SK-N-MC (cell line): ENCODE measurements at regions not wholly inside any gene's neighbourhood (a gene's known extent, or its start where the extent isn't known, plus 50 kb on each side); places are given as distances from the start of the nearest gene placed in this dataset.

Experiments
- EZH2 ChIP-seq: fragments of 200-600 bp; sonication (generic); IDR thresholded peaks from one replicate; pipeline ENCODE4 v1.6.1; 2017; ENCODE audit warnings: antibody characterized with exemption
- POLR2AphosphoS5 ChIP-seq: IDR thresholded peaks from 2 replicates; pipeline ENCODE4 v1.6.1; 2012; ENCODE audit warnings: mild to moderate bottlenecking, low read depth, low read length, borderline replicate concordance

DNA sequence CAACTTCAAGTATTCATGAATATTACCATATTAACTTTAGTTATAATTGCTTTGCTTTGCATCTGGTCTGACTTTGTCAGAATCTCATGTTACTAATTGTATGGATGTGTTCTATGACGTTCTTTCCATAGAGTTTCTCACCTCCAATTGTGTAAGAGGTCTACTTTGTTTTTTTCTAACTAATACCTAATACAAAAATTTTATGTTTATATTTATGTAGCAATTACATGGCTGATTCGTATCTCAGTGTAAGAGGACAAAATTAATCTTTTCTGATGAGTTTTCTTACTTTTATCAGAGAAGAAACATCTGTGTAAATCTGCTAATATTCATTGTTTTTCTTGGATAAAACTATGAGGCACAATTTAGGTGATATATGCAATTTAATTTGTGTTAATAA lies 224.8 kb upstream of the B3GALT2 start:
- TF ChIP-seq EZH2 (no peak), POLR2AphosphoS5 (no peak)
